HG03175 (cell line): ENCODE measurements at regions not wholly inside any gene's neighbourhood (a gene's known extent, or its start where the extent isn't known, plus 50 kb on each side); places are given as distances from the start of the nearest gene placed in this dataset.
"Not testable (repeated sequence)": the region's sequence is repeated elsewhere in the genome, so short reads cannot be mapped to it uniquely, and the experiment has no call there.

ENCODE experiments used
- ATAC-seq: cut with Tn5 transposase; IDR thresholded peaks from one replicate; pipeline ENCODE4 v1.9.1; 2021; ENCODE audit warnings: mild to moderate bottlenecking, moderate library complexity; ENCODE audit not compliant: unreplicated experiment

DNA sequence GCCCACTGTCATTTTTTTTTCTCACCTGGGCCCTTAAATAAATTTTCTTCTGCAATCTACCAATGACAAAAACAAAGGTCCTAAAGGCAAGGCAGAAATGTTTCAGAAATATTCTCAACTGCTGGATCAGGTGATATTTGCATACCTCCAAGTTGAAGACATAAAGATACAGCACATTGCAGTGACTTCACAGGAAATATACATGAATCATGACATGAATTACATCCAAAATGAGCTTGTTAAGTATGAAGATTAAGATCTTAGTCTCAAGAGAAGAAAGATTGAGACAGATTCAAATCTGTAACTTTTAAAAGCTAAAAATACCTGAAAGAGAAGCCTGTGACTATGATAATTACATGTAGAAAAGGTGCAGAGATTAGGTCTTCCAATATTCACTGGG, 207.8 kb downstream of the SIPA1L2 start:
- no peak for ATAC-seq

DNA sequence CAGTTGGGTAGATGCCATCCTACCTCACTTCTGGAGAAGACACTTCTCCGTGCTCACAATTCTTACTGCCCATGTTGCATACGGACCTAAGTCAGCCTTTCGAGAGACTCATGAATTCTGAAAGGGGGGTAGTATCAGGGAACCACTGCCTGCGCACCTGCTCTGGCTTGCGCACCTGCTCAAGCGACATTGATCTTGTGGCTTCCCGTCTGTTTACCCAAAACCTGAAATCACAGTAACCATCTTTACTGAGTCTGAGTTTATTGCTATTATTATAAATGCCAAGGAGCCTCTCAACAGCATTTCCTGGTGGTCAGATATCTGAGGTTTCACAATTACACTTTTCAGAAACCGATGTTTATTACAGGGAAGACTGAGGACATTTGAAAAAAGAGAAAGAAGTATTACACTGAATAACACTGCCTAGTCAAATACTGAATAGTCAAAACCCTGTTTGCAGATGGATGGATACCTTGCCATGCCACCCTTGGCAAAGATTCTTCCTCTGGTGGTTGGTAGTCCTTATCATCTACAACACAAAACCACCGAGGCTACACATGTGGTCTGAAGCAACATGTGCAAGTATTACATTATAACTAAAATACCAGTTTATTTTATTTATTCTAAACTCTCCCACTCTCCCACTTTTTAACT, 208.7 kb downstream of the SIPA1L2 start:
- no peak for ATAC-seq

DNA sequence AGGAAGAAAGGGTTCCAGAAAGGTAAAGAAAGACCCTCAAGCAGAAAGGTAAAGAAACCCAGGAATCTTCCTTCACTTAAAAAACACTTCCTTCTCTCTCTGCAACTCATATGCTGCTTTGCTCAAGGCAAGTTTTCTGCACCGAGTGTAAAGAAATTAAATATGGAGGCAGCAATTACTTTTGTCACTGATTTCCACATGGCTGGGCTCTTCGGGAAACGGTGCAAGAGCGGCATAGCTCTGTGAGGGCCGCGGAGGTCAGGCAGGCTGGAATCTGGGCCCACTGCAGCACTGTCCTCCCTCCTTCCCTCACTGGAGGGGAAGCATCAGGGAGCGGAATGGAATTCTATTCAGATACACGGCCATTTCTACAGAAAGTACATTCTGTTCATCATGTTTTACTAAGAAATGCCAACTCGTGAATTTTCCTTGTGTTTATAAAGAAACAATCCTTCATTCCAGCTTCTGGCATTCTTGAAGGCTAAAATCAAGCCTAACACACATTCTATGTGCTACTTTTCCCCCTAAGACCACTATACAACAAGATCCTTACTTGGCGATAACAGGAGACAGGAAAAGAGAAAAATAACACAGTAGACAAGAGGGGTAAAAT, 212.2 kb downstream of the SIPA1L2 start:
- ATAC-seq = no peak

DNA sequence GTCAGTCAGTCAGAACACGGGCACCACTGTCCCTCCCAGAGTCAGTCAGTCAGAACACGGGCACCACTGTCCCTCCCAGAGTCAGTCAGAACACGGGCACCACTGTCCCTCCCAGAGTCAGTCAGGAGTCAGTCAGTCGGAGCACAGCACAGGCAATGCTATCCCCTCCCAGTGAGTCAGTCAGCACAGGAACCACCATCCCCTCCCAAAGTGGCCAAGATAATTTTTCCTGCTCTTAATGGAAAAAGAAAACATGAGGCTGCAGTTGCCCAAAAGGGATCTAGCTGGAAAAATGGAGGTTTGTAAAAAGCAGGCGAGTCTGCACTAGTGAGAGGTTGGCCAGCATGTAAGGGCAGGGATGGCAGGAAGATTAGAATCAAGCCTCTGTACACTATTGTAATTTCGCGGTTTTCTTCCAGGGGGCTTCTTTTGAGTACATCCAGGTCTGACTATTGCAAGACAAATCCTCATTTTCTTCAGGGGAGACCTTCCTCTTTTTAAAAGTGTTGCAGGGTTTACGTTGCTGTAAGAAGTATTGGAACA, 213.8 kb downstream of the SIPA1L2 start:
- ATAC-seq = no peak

DNA sequence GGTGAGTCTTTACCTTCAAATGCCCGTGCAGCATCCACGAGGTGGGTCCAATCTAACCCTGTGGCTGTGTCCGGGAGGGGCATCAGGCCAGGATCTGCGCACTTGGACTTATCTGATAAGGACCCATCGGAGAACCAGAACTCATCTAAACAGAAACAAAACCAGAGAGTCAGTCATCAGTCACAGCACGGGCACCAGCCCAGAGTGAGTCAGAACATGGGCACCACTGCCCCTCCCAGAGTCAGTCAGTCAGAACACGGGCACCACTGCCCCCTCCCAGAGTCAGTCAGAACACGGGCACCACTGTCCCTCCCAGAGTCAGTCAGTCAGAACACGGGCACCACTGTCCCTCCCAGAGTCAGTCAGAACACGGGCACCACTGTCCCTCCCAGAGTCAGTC, 214.5 kb downstream of the SIPA1L2 start:
- ATAC-seq = not testable (repeated sequence)

DNA sequence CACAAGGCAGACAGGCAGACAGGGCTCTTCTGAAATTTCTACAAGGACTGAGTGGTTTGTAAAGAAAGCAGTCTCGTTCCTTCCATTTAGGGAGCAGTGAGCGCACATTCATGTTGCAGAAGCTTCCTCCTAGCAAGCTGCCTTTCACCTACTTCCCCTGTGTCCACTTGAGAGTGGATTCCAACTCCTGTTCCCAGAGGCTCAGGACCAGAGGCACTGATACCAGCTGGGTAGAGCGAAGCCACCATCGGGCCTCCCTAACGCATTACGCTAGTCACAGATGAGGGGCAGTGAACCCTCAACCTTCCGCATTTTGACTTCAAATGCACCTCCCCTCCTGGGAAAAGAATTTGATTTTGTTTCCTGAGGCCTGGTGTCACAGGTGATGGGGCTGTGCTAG, 215.8 kb downstream of the SIPA1L2 start:
- no peak for ATAC-seq

DNA sequence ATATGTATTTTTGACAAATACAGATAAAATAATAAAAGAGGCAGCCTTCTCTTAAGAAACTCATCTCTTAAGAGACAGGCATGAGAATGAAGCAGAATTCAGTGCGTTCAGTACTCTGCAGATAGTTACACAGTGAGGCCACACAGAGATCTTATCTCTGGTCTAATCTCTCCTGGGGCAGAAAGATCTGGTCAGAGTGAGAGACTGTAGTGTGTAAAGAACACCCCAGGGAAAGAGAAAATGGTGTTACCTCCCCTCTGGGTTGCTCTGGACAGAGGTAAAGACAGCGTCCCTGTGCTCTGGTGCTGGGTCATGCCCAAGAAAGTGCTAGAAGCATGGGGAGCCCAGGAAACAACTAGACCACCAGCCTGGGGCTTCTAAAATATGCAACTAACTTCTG, 216.3 kb downstream of the SIPA1L2 start:
- ATAC-seq = no peak

DNA sequence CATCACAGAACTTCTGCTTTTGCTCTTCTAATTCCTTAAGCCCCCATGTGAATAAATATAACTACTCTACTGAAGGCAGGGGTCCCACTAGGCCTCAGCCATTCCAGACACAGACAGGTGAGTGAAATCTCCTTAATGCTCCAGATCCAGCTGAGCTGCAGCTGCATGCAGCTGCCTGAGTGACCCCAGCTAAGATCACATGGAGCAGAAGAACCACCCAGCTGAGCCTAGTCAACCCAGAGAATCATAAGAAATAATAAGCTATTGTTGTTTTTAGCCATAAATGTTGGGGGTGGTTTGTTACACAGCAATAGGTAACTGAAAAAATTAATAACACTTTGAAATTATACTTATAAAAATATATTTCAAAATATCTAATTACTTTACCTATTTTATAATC, 220.3 kb downstream of the SIPA1L2 start:
- ATAC-seq = no peak

DNA sequence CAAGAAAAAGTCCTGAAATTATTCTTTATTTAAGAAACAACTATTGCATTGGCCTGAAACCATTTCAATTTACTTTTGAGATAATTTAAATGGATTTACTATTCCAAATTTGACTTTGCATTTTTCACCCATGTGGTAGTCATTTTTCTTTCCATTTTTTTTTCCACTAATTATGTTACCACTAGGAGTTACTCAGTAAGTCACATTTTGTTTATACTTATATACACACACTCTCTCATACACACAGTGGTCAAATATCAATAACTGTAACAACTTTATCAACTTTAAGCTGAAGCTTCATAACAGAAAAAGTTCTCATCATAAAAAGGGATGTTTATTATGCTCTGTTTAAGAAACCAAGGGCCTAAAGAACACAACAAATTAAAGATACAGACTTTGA, 222.8 kb downstream of the SIPA1L2 start:
- no peak for ATAC-seq

DNA sequence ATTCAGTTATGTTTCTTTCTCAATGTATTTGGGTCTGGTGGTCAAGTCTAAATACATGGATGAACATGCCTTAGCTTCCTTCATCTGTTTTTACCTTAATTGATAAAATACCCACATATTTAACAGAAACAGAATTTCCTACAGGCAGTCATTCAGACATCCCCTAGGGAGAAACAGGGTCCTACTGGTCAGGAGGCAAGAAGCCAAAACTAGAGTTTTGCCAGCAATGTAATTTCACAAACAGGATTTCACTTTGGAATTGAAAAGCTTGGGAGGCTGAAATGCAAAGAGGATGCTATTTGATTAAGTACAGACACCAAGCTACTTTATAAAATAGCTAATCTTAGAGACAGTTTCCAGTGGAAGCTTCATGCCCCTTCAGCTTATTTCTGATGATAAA, 224.2 kb downstream of the SIPA1L2 start:
- ATAC-seq = no peak

DNA sequence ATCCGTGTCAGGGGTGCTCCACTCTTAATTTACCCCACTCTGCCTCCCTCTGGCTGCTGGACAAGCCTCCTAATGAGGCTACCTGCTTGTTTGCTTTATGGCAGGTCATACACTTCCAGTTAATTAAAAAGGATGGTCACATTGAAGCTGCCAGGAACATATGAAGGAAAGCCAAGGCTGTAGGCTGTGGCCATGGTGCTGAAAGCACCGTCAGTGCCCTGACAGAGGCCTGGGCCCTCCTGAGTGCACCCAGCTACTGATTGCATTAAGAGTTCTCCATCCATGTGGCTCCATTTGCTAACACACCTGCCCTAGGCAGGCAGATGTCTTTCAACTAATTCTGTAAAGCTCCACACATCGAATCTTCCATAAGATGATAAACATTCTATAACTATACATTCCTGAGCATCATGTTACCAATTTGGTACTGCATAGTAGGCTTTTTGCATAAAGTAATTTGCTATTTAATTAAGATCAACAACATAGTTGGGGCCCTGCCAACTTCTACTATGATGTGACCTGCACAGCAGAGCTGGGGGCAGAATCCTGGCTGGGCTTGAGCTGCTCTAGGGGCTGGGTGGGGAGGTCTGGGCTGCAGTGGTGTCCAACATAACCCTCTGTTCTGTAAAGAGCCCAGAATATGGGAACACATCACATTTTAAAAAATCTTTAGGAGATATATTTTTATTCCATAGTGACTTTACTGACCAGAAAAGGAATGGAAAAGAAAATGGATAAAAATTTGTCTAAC, 224.8 kb downstream of the SIPA1L2 start:
- ATAC-seq = no peak

DNA sequence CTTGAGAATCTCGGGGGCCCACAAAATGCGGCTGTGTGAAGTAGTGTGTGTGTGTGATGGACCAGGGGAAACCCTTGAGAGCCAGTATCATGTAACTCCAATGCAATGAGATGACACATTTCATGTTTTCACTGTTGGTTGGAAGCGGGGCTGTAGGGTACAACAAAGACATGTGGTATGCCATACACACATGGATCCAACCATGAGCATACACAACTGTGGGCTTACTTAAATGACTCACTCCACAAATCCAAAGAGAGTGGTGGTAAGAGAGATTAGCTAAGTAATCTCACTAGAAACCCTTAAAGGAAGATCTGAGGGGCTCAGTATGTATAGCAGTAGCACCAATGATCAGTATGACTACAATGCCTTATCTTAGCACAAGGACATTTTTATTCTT, 225.7 kb downstream of the SIPA1L2 start:
- no peak for ATAC-seq

DNA sequence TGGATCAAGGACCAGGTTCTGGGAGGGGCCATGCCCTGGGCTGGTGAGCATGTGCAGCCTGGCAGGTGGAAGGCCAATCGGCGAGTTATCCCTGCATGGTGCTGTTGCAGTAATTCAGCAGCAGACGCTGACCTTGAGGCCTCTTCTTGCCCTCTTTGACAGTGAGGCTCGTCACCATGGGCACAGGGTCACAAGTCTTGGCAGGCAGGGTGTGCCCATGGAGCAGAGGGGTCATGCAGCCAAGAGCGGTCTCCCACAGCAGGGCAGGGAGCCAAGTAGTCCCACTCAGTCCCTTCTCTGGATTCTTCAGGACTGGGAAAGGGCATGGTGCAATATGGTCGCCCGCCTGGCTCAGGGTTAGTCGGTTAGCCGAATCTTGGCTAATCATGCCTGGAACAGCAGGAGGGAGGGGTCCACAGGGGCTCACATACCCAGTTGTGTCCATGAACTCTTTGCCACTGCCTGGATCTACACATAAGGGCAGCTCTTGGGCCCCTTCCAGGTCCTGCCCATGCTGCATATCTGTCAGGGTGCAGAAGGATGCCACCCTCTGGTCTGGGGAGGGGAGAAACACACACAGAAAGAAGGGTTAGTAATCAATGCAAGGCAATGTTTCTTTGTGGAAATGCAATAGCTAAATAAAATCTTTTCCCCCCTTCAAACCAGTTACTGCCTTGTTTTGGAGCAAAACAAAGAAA, 226.8 kb downstream of the SIPA1L2 start:
- ATAC-seq = no peak

DNA sequence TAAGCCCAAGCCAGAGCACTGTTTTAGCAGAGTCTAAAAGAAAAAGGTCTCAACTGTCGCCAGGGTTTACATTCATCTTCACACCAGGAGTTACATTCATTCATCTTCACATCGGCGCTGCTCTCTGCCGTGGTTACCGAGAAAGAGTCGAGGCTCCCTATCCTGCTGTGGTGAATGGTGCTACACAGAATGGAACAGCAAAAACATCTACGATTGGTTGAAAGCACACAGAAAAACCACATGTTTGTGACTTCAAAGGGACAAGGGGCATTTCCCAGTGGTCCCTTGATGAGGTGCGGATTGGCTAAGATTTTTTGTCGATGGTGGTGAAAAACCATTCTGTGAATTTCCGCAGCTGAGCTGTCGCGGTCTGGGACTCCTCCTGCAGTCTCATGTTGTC, 231.1 kb downstream of the SIPA1L2 start:
- ATAC-seq = no peak

DNA sequence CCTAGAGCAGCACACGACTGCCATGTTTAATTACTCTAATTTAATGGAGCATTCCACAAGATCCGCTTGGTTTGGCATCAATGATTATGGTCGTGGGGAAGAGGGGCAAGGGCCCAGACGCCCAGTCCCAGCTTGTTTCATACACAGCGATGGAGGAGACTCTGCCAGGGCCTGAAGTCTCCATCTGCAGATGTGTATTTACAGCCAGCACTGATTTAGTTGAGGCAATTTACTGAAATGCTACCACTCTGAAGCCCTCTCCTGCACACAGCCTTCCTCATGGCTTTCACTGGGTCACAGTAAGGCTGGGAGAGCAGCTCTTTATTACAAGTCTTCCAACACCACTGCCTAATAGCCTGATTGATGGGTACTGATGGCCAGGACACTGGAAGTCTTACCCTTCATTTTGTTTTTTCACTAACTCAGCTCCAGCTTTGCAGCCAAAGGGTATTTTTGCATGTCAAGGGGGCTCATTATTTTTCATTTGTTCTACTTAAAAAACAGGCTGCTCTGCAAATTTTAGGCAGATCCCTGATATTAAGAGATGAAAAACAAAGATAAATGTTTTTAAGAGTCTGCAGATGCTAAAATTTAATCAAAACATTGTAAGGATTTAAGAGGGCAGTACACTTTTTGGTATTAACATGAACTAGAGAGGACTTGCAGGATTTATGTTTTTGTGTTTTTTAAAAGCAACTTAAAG, 236.3 kb downstream of the SIPA1L2 start:
- ATAC-seq = no peak

DNA sequence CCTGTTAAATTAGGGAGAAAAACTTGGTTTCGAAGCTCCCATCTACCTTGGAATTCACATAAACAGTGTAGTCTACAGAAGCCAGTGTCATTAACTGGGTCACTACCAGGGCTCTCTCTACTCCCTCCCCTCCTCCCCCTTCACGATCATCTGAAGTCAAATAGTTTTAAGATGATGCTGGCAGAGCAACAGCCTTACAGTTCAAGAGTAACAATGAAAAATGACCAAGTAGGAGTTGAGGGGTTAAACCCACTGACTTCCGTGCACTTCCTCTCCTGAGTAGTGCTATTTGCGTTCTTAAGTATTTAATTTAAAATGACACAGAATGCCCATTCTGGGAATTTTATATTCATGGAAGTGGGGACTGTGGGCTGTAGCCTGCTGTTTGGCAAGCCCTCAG, 236.9 kb downstream of the SIPA1L2 start:
- no peak for ATAC-seq

DNA sequence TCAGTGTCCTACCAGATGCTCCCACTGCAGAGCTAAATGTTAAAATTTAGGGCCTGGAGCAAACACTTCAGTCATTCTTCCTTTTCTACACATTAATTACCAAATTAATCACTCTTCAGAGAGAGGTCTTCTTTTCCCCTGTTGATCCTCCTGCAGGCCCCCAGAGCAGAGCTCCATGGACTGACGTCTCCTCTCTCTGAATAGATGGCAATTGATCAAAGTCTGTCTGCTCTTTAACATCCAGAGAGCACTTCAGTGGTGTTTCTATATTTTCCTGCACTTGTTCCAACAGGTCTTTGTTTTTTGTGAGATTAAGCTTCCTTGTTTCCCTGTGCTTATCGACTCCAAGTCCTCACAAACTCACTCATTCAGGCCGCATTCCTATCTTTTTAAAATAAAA, 239.3 kb downstream of the SIPA1L2 start:
- ATAC-seq = no peak

DNA sequence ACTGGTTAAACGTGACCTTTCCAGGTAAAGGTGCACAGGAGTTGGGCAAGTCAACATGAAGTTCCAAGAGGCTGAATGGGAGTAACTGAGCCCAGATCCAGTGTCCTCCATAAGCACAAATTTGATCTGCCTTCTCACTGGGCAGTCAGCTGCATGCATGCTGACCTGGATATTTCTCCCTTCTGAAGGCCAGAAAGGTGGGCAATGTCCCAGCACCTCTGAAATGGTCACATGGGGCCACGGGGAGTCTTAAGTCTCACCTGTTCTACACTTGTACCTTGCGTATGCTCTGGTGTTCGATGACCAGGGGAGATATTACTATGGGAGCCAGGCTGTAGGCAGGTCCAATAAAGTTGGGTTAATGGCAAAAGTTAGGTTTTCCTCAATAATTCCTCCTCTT, 240.2 kb downstream of the SIPA1L2 start:
- no peak for ATAC-seq

DNA sequence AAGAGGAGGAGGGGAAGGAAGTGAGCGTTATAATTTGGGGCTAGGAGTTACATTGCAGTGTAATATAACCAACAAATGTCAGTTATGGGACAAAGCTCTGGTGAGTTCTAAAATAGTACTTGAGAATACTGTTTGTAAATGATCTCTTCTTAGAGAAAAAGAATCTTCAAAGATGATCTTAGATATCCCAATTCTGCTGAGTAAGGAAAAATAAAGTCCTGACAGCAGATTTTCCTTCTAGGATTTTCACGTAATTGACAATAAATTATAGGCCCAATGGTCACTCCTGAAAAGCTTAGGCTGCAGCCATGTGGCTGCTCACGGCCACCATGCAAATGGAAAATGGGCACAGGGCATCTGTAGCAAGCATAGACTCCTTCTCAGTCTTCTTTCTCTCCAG, 241.6 kb downstream of the SIPA1L2 start:
- no peak for ATAC-seq

DNA sequence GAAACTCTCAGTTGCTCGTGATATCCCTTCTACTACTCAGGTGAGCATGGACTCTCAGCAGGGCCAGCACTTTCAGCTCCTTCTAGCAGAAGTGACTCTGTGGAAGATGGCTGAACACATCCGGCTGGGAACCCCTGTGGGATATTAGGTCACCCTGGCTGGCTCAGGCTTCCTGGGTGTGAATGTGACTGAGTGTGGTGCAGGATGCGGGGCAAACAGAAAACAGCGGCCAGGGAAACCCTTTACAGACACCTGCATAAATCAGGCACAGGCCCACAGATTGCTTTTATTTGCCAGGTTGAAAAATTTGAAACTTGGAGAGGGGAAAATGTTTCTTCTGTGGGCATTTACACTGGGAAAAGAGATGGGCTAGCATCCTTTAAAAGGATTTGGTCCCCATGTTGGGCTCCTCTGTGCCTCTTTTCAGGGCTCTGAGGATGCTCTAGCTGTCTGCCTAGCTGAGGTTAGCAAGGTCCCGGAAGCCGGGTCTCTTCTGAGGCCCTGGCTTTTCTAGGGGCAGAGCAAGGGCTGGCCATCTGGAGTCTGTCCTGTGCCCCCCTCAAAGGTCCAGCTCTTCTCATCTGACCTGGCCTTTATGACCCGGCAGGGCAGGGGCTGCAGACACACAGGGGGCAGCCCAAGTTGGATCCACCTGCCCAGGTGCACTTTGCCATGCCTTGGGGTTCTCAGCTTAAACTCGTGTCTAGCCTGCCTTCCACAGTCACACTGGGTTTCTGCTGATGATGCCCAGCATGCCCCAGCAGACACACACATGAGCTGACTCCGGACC, 243.0 kb downstream of the SIPA1L2 start:
- ATAC-seq = no peak
